K562 (cell line): ENCODE measurements at regions not wholly inside any gene's neighbourhood (a gene's known extent, or its start where the extent isn't known, plus 50 kb on each side); places are given as distances from the start of the nearest gene placed in this dataset.

Source experiments
- ATAC-seq: fragments of 200-7000 bp; cut with Tn5 transposase; 3 replicates; pipeline ENCODE4 v1.9.1; 2020; ENCODE audit warnings: moderate library complexity
- BruUV-seq: library from RNA; stranded (reverse); fragments of 400-500 nt; replicated peaks from 2 replicates; lab custom pipeline; 2021; lab: Mats Ljungman, UMichigan
- CTCF ChIA-PET: fragments of 300-600 bp; formaldehyde crosslinking; extraction: SDS; loops from one replicate; lab custom pipeline; 2021; ENCODE audit warnings: low intra/inter-chr PET ratio; lab: Yijun Ruan, JAX
- POLR2A ChIA-PET: fragments of 300-600, 350-650 bp; sonication (Branson Sonifier 250); formaldehyde crosslinking; extraction: SDS; loops from one replicate; lab custom pipeline; 2021; ENCODE audit warnings: antibody characterized with exemption, inconsistent platforms; lab: Yijun Ruan, JAX
- DNase-seq, 4 experiments: peaks; one replicate each; pipeline versions ENCODE4 v3.0.0 to v3.0.0-alpha.2; 2011 to 2018; ENCODE audit warnings: low spot score in 3 of 4, mixed read lengths in 3 of 4; ENCODE audit errors: extremely low read depth in 1 of 4
- FAIRE-seq: peaks from 2 replicates; lab custom pipeline; 2011; peaks lifted over from hg19 to GRCh38; lab: Jason Lieb, UNC
- H2AFZ ChIP-seq: 2 replicates; pipeline ENCODE4 v1.6.0; 2011; ENCODE audit warnings: low read depth, low read length, control low read depth, inconsistent platforms
- H3K27ac ChIP-seq: fragments of 200-600 bp; 3 replicates; pipeline ENCODE4 v1.8.0; 2011; ENCODE audit warnings: low read depth, mild to moderate bottlenecking, control low read depth, inconsistent platforms, low read length, moderate library complexity, mixed read lengths; ENCODE audit errors: extremely low read depth
- H3K27me3 ChIP-seq, 2 experiments: fragments of 300-600 bp in 1 of 2; 2 replicates in 1 of 2; 3 replicates in 1 of 2; pipeline versions ENCODE4 v1.6.0 to v1.8.0; 2011; ENCODE audit warnings: inconsistent platforms in 2 of 2, low read length in 2 of 2, mild to moderate bottlenecking in 1 of 2, mixed read lengths in 1 of 2, moderate library complexity in 1 of 2; ENCODE audit not compliant: control insufficient read depth in 2 of 2, insufficient read depth in 2 of 2
- H3K36me3 ChIP-seq: fragments of 300-600 bp; 3 replicates; pipeline ENCODE4 v1.8.0; 2011; ENCODE audit warnings: mild to moderate bottlenecking, low read length, inconsistent platforms; ENCODE audit not compliant: control insufficient read depth, insufficient read depth
- H3K4me1 ChIP-seq, 2 experiments: fragments of 200-600 bp in 1 of 2; replicated peaks in 1 of 2; 2 replicates in 1 of 2; 3 replicates in 1 of 2; pipeline versions ENCODE4 v1.5.1 to v1.8.0; 2011; ENCODE audit warnings: inconsistent platforms in 2 of 2, low read length in 2 of 2, mild to moderate bottlenecking in 1 of 2, mixed read lengths in 1 of 2, moderate library complexity in 1 of 2; ENCODE audit not compliant: control insufficient read depth in 2 of 2, insufficient read depth in 2 of 2
- H3K4me2 ChIP-seq: 2 replicates; pipeline ENCODE4 v1.6.1; 2011; ENCODE audit warnings: low read length, control low read depth, inconsistent platforms, mixed read lengths; ENCODE audit not compliant: insufficient read depth
- H3K4me3 ChIP-seq: fragments of 200-600 bp; sonication (generic), shearing (Covaris generic); 2 replicates; pipeline ENCODE4 v1.5.1; 2016; ENCODE audit warnings: control low read depth, inconsistent platforms
- H3K79me2 ChIP-seq: fragments of 200-600 bp; 3 replicates; pipeline ENCODE4 v1.8.0; 2011; ENCODE audit warnings: low read length, inconsistent platforms; ENCODE audit not compliant: control insufficient read depth, insufficient read depth
- H3K9ac ChIP-seq, 2 experiments: 2 replicates each; pipeline versions ENCODE4 v1.6.0 to v1.6.1; 2011; ENCODE audit warnings: low read depth in 2 of 2, low read length in 2 of 2, control low read depth in 1 of 2, inconsistent platforms in 1 of 2, mild to moderate bottlenecking in 1 of 2, mixed read lengths in 1 of 2; ENCODE audit not compliant: insufficient read depth in 1 of 2
- H3K9me1 ChIP-seq: one replicate; pipeline ENCODE4 v1.6.0; 2011; ENCODE audit warnings: inconsistent platforms, mild to moderate bottlenecking, low read length, moderate library complexity; ENCODE audit not compliant: control insufficient read depth, insufficient read depth
- H3K9me3 ChIP-seq: replicated peaks from 2 replicates; pipeline ENCODE4 v1.5.1; 2011; ENCODE audit warnings: low read depth, low read length, inconsistent platforms; ENCODE audit not compliant: control insufficient read depth, insufficient read depth
- H4K20me1 ChIP-seq: replicated peaks from 2 replicates; pipeline ENCODE4 v1.6.1; 2011; ENCODE audit warnings: low read length, inconsistent platforms, mixed read lengths; ENCODE audit not compliant: control insufficient read depth, insufficient read depth
- BMI1 ChIP-seq: fragments of 150-350 bp; IDR thresholded peaks from 2 replicates; pipeline ENCODE4 v1.6.1; 2014; ENCODE audit warnings: low read length
- CBFB ChIP-seq: sonication (generic); formaldehyde crosslinking; IDR thresholded peaks from 2 replicates; pipeline ENCODE4 v1.4.0; 2020; ENCODE audit warnings: mild to moderate bottlenecking, missing genetic modification reagents
- FOXA1 ChIP-seq: fragments of 450-650 bp; IDR thresholded peaks from 2 replicates; pipeline ENCODE4 v1.6.1; 2016; ENCODE audit warnings: mild to moderate bottlenecking, borderline replicate concordance
- GTF2F1 ChIP-seq: IDR thresholded peaks from 2 replicates; pipeline ENCODE4 v1.6.1; 2011; ENCODE audit warnings: low read depth, low read length, improper control_type of control experiment
- HDAC8 ChIP-seq: fragments of 450-650 bp; IDR thresholded peaks from 2 replicates; pipeline ENCODE4 v1.6.1; 2016; ENCODE audit warnings: mild to moderate bottlenecking, missing genetic modification characterization, moderate library complexity, missing compliant biosample characterization
- IFI16 ChIP-seq: fragments of 250-450 bp; sonication (Bioruptor Pico); IDR thresholded peaks from 2 replicates; pipeline ENCODE4 v2.1.2; 2022; ENCODE audit warnings: mild to moderate bottlenecking, inconsistent platforms
- RBM22 ChIP-seq: fragments of 200-400 bp; formaldehyde crosslinking; IDR thresholded peaks from 2 replicates; pipeline ENCODE4 v1.6.1; 2018; ENCODE audit warnings: low read length, low read depth; ENCODE audit not compliant: poor library complexity, severe bottlenecking
- SMAD1 ChIP-seq: fragments of 150-350 bp; IDR thresholded peaks from 2 replicates; pipeline ENCODE4 v1.6.1; 2014; ENCODE audit warnings: low read length, low read depth; ENCODE audit not compliant: partially characterized antibody
- ZBTB33 ChIP-seq: sonication (generic); formaldehyde crosslinking; IDR thresholded peaks from 2 replicates; pipeline ENCODE4 v1.8.1; 2023; ENCODE audit warnings: mild to moderate bottlenecking, missing genetic modification reagents
- ZNF24 ChIP-seq: fragments of 450-650 bp; IDR thresholded peaks from 2 replicates; pipeline ENCODE4 v1.6.1; 2016
- ZNF707 ChIP-seq: fragments of 250-450 bp; sonication (Bioruptor Pico); conservative IDR thresholded peaks from 2 replicates; pipeline ENCODE4 v1.8.0; 2022; ENCODE audit warnings: inconsistent platforms, mild to moderate bottlenecking, moderate library complexity
- ZNF79 ChIP-seq: fragments of 250-450 bp; sonication (Bioruptor Pico); IDR thresholded peaks from 2 replicates; pipeline ENCODE4 v1.4.0; 2020; ENCODE audit warnings: low read depth, mild to moderate bottlenecking, moderate library complexity
- WGBS: fragments of 100-300 bp; shearing (Covaris generic); methylation state at CpG from one replicate; pipeline ENCODE4 v1.1.6; 2016; ENCODE audit warnings: low coverage, mixed read lengths; ENCODE audit not compliant: insufficient coverage; ENCODE audit errors: missing lambda C conversion rate; 5-methylcytosine and 5-hydroxymethylcytosine counted together
- in situ Hi-C: fragments of 300-500 bp; cut with MboI; formaldehyde crosslinking; loops from 4 replicates; pipeline ENCODE4 v1.15.0; 2018; ENCODE audit warnings: inconsistent platforms, mixed read lengths
- intact Hi-C: fragments of 100-400 bp; cut with micrococcal nuclease; formaldehyde crosslinking; loops from 2 replicates; pipeline ENCODE4 v1.14.2; 2022

DNA sequence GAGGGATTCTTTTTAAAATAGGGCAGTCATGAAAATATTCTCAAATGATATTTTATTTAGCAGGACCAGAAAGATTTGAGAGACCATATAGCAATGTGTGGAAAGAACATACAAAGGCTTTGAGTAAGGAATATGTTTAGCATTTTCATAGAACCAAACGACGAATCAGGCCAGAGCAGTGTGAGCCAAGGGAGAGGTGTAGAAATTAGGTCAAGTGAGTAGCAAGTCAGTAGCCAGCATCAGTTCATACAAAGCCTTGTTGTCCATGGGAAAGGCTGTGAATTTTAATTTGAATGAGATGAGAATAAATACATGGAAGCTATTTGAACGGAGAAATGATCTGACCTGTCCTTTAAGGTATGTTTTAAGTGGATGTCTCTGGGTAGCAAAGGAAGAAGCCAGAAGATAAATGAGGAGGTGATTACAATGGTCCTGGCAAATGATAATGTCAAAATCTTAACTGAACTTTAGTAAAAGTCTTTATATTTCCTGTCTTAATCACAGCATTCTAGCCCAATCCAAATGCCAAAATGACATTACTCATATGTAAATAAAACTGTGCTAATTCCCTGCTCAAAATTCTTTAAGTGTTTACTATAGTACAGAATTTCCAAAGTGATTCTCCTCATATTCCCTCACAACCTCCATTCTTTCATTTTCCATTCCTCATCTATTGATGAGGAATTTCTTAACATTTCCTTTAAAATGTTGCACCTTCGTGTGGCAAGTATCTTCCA, 155.7 kb upstream of the SLIT2 start (continued):
- no peak for TF ChIP-seq ZBTB33

- in situ Hi-C loops = no loop called here
- no peak for ATAC-seq
- DNase-seq = no peak
- no peaks in the 10 kb centered on the region for H3K4me1 ChIP-seq
- H2AFZ ChIP-seq = no peak overlapping the region
- WGBS = 0% methylated on average over 1 of the region's 1 CpG
- H3K4me3 ChIP-seq = no peak overlapping the region
- no peaks in the 10 kb centered on the region for H3K79me2 ChIP-seq
- H3K27me3 ChIP-seq = no peaks in the 10 kb centered on the region
- no peaks in the 10 kb centered on the region for H3K9me3 ChIP-seq
- no peaks in the 10 kb centered on the region for H3K36me3 ChIP-seq
- BruUV-seq = no TSS peak
- intact Hi-C loops = no loop called here
- ChIA-PET CTCF (no interaction called here), POLR2A (no interaction called here)
- H3K4me2 ChIP-seq = no peak overlapping the region
- no peak overlapping the region for H3K27ac ChIP-seq
- no peaks in the 10 kb centered on the region for H3K9me1 ChIP-seq
- H3K9ac ChIP-seq = no peak overlapping the region
- no peak for FAIRE-seq
- TF ChIP-seq ZNF707 (CRISPR knock-in tag) (no peak), RBM22 (no peak), SMAD1 (no peak), GTF2F1 (no peak), IFI16 (CRISPR knock-in tag) (no peak), BMI1 (no peak), ZNF24 (no peak), CBFB (CRISPR knock-in tag) (no peak), FOXA1 (no peak), ZNF79 (CRISPR knock-in tag) (no peak), HDAC8 (tag) (no peak)
- no peaks in the 10 kb centered on the region for H4K20me1 ChIP-seq
Observed at GRCh38 chr4:20091781-20092180, 159.9 kb upstream of the SLIT2 start.
